Right atrium auricular region (tissue), 2 donors: ENCODE measurements at regions not wholly inside any gene's neighbourhood (a gene's known extent, or its start where the extent isn't known, plus 50 kb on each side); places are given as distances from the start of the nearest gene placed in this dataset.
A peak's percentile ranks its signal among the peaks of the same experiment; 100 is the strongest.

Experiments
- DNase-seq: peaks from one replicate; pipeline ENCODE4 v3.0.0-alpha.2; 2019; ENCODE audit warnings: low spot score
- H3K27ac ChIP-seq, 2 donors: fragments of 200-600 bp; sonication (generic); 1 replicate in 1 of 2; 2 replicates in 1 of 2; pipeline ENCODE4 v1.5.1; 2016 to 2019
- H3K27me3 ChIP-seq, 2 donors: fragments of 200-600 bp; sonication (generic); one replicate each; pipeline versions ENCODE4 v1.5.1 to v1.6.0; 2017 to 2019
- H3K36me3 ChIP-seq: fragments of 200-600 bp; sonication (generic); one replicate; pipeline ENCODE4 v1.5.1; 2016
- H3K4me1 ChIP-seq, 2 donors: fragments of 200-600 bp; sonication (generic); one replicate each; pipeline versions ENCODE4 v1.5.1 to v1.6.0; 2017 to 2019
- H3K4me3 ChIP-seq, 2 donors: fragments of 200-600 bp; sonication (generic); 1 replicate in 1 of 2; 2 replicates in 1 of 2; pipeline ENCODE4 v1.5.1; 2017 to 2019; ENCODE audit warnings: mild to moderate bottlenecking in 1 of 2, moderate library complexity in 1 of 2
- H3K9me3 ChIP-seq, 2 donors: fragments of 200-600 bp; sonication (generic); one replicate each; pipeline ENCODE4 v1.5.1; 2019
- CTCF ChIP-seq, 2 donors: fragments of 200-600 bp; sonication (generic); IDR thresholded peaks; one replicate each; pipeline ENCODE4 v1.5.1; 2019; ENCODE audit warnings: antibody characterized with exemption in 2 of 2

GRCh38 chr10:62578301-62578700, 204.1 kb downstream of the ZNF365 start:
- no peaks in the 10 kb centered on the region for H3K27me3 ChIP-seq
- H3K9me3 ChIP-seq: no peaks in the 10 kb centered on the region
- no peak overlapping the region for H3K27ac ChIP-seq
- no peak for DNase-seq
- H3K4me3 ChIP-seq: no peak overlapping the region
- H3K36me3 ChIP-seq: no peaks in the 10 kb centered on the region
- no peak for TF ChIP-seq CTCF (IDR thresholded peaks at IDR 0.05)
- peaks cover 0 to 23% of the 10 kb centered on the region in 2 donors for H3K4me1 ChIP-seq

GRCh38 chr10:62578916-62579315, 204.7 kb downstream of the ZNF365 start:
- TF ChIP-seq CTCF (IDR thresholded peaks at IDR 0.05): no peak

GRCh38 chr10:62580396-62580795, 206.2 kb downstream of the ZNF365 start:
- H3K36me3 ChIP-seq: no peaks in the 10 kb centered on the region
- no peak for DNase-seq
- H3K9me3 ChIP-seq: no peaks in the 10 kb centered on the region
- H3K27me3 ChIP-seq: no peaks in the 10 kb centered on the region
- H3K27ac ChIP-seq: no peak overlapping the region
- H3K4me1 ChIP-seq: peaks cover 0 to 34% of the 10 kb centered on the region in 2 donors
- TF ChIP-seq CTCF (IDR thresholded peaks at IDR 0.05): no peak
- no peak overlapping the region for H3K4me3 ChIP-seq

More at GRCh38 chr10:62578916-62579315, 204.7 kb downstream of the ZNF365 start:
- DNase-seq: no peak
- Histone ChIP-seq H3K27me3 (no peaks in the 10 kb centered on the region), H3K36me3 (no peaks in the 10 kb centered on the region), H3K4me1 (peaks cover 0 to 27% of the 10 kb centered on the region in 2 donors), H3K4me3 (no peak overlapping the region), H3K9me3 (no peaks in the 10 kb centered on the region), H3K27ac (no peak overlapping the region)

GRCh38 chr10:62581351-62581750, 207.2 kb downstream of the ZNF365 start:
- Histone ChIP-seq H3K36me3 (no peaks in the 10 kb centered on the region), H3K27me3 (no peaks in the 10 kb centered on the region), H3K27ac (peak overlapping the region; percentile 53 to 68), H3K9me3 (no peaks in the 10 kb centered on the region), H3K4me1 (peaks cover 0 to 34% of the 10 kb centered on the region in 2 donors), H3K4me3 (no peak overlapping the region)
- no peak for TF ChIP-seq CTCF (IDR thresholded peaks at IDR 0.05)
- DNase-seq: no peak

- Histone ChIP-seq H3K4me1 (peaks cover 0 to 34% of the 10 kb centered on the region in 2 donors), H3K27ac (peak overlapping the region; percentile 53 to 68), H3K9me3 (no peaks in the 10 kb centered on the region), H3K4me3 (no peak overlapping the region), H3K36me3 (no peaks in the 10 kb centered on the region), H3K27me3 (no peaks in the 10 kb centered on the region)
- TF ChIP-seq CTCF (IDR thresholded peaks at IDR 0.05): no peak
- DNase-seq: no peak
Observed at GRCh38 chr10:62582101-62582705, 208.0 kb downstream of the ZNF365 start.

- no peak for TF ChIP-seq CTCF (IDR thresholded peaks at IDR 0.05)
- no peaks in the 10 kb centered on the region for H3K9me3 ChIP-seq
- H3K4me3 ChIP-seq: no peak overlapping the region
- H3K27ac ChIP-seq: peak overlapping the region; percentile 53 to 68
- H3K4me1 ChIP-seq: peaks cover 0 to 34% of the 10 kb centered on the region in 2 donors
- no peaks in the 10 kb centered on the region for H3K27me3 ChIP-seq
- peak; percentile 92 for DNase-seq
- H3K36me3 ChIP-seq: no peaks in the 10 kb centered on the region
Observed at GRCh38 chr10:62582804-62583208, 208.6 kb downstream of the ZNF365 start.
